Lower leg skin (tissue), 3 donors: ENCODE measurements at regions not wholly inside any gene's neighbourhood (a gene's known extent, or its start where the extent isn't known, plus 50 kb on each side); places are given as distances from the start of the nearest gene placed in this dataset.

ENCODE experiments used
- CTCF ChIP-seq, 3 donors: fragments of 450-650 bp; IDR thresholded peaks; one replicate each; pipeline ENCODE4 v1.5.1; 2016; ENCODE audit warnings: antibody characterized with exemption in 3 of 3, mild to moderate bottlenecking in 3 of 3, moderate library complexity in 2 of 3
- POLR2A ChIP-seq, 2 donors: fragments of 450-650 bp; IDR thresholded peaks; one replicate each; pipeline ENCODE4 v1.6.1; 2016 to 2017; ENCODE audit warnings: antibody characterized with exemption in 2 of 2, mild to moderate bottlenecking in 1 of 2, moderate library complexity in 1 of 2

DNA sequence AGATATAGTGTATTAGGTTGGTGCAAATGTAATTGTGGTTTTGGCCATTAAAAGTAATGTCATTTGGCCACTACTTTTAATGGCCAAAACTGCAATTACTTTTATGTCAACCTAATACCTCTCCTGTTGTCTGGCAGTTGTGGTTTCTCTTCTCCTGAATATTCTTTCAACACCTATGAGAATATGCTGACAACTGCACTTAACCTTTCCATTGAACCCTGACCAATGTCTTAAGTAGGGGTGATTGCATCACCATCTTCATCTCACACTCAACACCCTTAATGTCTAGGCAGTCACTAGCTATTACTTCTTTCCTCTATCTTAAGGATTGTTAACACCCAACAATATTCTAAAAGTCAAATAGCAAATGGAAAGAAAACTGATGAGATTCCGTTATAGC lies 200.5 kb upstream of the HSF2 start:
- TF ChIP-seq CTCF (IDR thresholded peaks at IDR 0.05) (no peak), POLR2A (IDR thresholded peaks at IDR 0.05) (no peak)
